GM18511 (cell line): ENCODE measurements at regions not wholly inside any gene's neighbourhood (a gene's known extent, or its start where the extent isn't known, plus 50 kb on each side); places are given as distances from the start of the nearest gene placed in this dataset.

Source experiments
- ATAC-seq: cut with Tn5 transposase; IDR thresholded peaks from one replicate; pipeline ENCODE4 v1.9.1; 2021; ENCODE audit warnings: mild to moderate bottlenecking, moderate library complexity; ENCODE audit not compliant: unreplicated experiment

DNA sequence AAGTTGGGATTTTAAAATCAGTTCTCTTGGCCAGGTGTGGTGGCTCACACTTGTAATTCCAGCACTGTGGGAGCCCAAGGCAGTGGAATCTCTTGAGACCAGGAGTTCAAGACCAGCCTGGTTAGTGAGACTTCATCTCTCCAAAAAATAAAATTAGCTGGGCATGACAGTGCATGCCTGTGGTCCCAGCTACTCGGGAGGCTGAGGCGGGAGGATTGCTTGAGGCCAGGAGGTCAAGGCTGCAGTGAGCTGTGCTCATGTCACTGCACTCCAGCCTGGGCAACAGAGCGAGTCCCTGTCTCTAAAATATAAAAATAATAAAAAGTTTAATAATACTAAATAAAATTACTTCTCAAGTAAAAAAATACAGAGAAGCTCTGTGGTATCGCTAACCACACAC lies 77.5 kb downstream of the FOXA2 start:
- no peak for ATAC-seq

GRCh38 chr20:22504829-22505377 lies 79.5 kb downstream of the FOXA2 start:
- no peak for ATAC-seq

GRCh38 chr20:22503577-22503976 lies 80.8 kb downstream of the FOXA2 start:
- ATAC-seq, result no peak

DNA sequence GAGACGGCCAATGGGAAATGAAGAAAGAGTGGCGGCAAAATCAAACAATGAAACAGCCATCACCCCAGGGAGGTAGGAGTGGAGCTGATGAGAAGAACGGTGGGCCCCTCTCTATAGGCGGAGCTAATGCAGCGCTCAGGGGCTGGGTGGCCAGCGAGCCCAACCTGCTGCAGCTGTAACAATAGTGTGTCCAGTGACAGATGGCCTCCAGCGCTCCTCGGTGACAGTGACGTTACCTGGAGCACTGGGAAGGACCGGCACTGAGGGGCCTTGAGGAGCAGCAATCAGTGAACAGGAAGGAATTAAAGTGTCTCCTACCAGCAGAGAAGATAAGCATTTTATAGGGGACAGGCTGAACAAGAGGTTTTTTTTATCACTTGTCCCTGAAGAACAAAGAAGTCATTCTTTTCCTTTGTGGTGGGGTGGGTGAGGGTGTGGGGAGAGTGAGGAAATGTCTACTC lies 81.6 kb downstream of the FOXA2 start:
- no peak for ATAC-seq

- ATAC-seq, result no peak
These were observed 82.6 kb downstream of the FOXA2 start for GRCh38 chr20:22501566-22502344.

- ATAC-seq, result no peak
These were observed 83.3 kb downstream of the FOXA2 start for GRCh38 chr20:22501034-22501433.

DNA sequence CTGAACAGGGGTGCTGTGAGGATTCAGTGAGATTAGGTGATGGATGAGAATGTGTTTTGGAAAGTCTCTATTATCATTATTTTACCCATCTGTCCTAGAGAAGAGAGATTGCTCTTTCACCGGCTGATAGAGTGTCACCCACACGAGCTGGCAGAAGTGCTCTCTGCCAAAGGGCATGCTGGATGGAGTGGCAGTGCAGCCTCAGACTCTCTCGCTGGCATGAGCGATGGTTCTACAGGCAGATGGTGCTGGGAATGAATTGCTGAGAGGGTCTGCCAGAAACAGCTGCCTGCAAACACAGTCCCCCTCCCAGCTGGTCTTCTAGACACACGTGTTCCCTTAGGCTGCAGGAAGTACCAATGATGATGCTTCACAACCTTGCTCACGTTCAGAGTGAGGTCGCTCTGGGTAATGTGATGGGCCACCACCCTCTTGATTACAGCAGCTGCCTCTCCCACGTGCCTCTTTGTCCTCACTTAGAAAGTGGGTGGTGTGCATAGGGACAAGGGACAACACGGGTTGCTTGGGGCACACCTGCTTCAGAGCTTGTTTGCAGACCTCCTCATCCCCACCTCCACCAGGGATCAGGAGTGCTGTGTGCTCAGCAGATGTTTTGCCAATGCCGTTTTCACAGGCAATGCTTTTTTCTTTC lies 84.7 kb downstream of the FOXA2 start:
- no peak for ATAC-seq

DNA sequence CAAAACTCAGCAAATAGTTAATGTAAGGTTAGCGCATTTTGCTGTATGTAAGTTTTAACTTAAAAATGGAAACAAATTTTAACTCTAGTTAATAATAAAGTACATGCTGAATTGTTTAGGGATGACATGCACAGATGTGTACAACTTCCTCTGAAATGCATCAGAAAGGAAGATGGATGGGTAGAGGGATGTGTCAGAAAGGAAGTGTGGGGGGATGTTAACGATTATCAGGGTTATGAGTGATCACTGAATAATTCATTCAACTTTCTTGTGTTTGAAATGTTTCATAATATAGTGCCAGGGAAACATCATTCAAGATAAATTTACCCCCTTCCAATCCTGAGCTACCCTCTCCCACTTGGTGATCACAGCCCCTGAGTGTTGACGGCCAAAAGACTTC lies 87.6 kb downstream of the FOXA2 start:
- no peak for ATAC-seq

GRCh38 chr20:22495789-22496188 lies 88.6 kb downstream of the FOXA2 start:
- ATAC-seq, result no peak

- no peak for ATAC-seq
These were observed 89.2 kb downstream of the FOXA2 start for GRCh38 chr20:22495172-22495571.

DNA sequence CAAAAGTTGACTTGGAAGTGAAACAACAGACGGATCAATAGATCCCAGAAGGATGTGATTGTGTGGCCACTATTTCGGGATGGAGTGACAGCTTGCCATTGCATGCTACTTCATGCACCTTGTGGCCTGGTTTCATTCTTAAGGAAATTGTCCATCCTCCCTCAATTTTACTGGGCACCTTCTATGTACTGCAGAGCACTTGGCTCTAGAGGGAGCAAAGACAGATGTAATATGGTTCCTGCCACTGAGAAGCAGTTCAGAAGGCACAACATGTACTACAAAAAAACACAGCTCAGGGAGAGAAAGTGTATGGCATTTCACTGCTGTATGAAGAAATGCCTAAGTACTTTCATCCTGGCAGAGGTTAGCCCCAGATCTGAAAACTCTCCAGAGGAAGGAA lies 91.9 kb downstream of the FOXA2 start:
- no peak for ATAC-seq

- no peak for ATAC-seq
These were observed 93.2 kb downstream of the FOXA2 start for GRCh38 chr20:22491194-22491505.

DNA sequence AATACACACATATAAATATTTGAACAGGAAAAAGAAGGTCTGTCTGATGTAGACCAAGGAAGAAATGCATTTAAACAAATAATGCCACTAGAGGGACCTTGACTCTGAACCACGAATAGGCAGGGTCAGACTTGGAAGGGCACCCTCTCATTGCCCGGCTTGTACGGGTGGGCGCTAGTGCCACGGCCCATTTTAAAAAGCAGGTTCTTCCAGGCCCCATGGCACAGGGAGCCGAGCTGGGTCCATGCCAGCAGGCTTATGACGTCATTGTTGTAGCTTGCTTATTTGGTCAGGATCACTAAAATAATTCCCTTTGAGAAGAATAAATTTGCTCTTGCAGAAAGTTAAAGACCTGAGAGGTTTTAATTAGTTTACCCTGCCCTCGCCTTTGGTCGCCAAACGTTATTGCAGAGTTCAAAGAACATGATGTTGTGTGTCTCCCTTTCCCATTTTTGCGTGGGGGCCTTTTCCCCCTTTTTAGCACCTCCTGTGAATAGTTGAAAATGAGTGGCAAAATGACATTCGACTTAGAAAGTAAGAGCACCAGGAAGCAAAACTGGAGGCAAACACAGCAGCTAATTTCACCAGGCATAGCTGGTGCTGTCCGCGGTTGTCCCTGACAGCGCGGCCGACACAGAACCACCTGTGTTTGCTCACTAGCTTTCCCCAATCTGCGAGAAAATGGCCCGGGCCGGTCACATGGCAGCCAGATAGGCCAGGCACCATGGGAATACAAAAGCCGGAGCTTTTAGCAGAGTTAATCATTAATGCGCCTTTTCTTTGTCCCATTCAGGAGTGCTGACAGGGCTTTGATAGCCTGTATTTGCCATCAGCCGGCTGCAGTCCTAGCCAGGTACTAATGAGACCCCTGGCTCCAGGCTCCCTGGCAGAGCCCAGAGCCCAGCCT lies 93.8 kb downstream of the FOXA2 start:
- no peak for ATAC-seq

- ATAC-seq, result no peak
These were observed 94.6 kb downstream of the FOXA2 start for GRCh38 chr20:22489626-22490286.

DNA sequence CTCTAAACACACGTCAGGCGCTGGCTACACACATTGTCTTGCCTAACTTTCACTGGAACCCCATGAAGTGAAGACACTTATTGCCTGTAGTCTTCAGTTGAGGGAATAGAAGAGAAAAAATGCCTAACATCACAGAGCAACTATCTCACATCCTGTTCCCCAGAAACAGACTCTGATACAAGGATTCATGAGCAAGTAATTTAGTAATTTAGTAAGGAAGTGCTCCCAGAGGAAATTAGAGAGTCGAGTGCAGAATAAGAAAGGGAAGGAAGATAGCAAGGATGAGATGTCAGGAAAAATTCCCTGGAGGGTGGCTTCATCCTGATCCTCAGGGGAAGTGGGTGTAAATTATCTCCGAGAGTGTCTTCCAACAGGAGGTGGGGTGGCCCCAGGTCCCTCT lies 104.0 kb downstream of the FOXA2 start:
- no peak for ATAC-seq

GRCh38 chr20:22475662-22476061 lies 108.7 kb downstream of the FOXA2 start:
- peak; percentile 99 for ATAC-seq

DNA sequence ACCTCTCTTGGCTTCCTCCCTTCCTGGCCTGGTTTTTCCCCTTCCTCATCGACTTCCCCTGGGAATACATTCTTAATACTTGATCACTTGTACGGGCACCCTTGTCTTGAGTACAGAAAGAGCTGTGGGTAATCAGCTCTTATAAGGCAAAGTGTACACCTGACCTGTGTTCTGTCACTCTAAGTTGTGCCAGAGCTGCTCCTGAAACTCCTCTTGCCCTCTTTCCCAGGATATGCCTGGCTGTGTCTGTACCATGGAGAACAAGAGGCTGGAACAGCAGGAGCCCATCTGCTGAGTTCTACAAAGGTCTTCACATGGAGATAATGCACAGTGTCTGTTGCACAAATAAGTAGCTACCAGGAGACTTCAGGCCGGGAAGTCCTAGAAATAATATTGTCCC lies 110.1 kb downstream of the FOXA2 start:
- ATAC-seq, result no peak

DNA sequence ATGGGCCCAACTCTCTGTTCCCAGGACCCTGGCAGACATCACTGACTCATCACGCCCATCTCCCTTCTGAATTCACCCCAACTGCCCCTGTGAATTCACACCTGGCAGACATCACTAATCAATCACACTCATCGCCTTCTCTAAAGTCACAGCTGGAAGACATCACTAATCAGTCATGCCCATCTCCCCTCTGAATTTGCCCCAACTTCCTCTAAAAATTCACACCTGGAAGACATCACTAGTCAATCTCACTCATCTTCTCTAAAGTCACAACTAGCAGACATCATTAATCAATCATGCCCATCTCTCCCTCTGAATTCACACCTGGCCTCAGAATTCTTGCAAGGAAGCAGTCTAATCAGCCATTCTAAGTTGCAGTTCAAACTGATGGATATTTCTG lies 111.1 kb downstream of the FOXA2 start:
- ATAC-seq, result no peak

GRCh38 chr20:22472447-22473100 lies 111.8 kb downstream of the FOXA2 start:
- no peak for ATAC-seq

GRCh38 chr20:22471156-22471836 lies 113.1 kb downstream of the FOXA2 start:
- no peak for ATAC-seq
